Hepatocyte (in vitro differentiated cells): ENCODE measurements at regions not wholly inside any gene's neighbourhood (a gene's known extent, or its start where the extent isn't known, plus 50 kb on each side); places are given as distances from the start of the nearest gene placed in this dataset.

Experiments
- EZH2 ChIP-seq: fragments of 200-600 bp; sonication (generic); IDR thresholded peaks from 2 replicates; pipeline ENCODE4 v1.6.1; 2016; ENCODE audit warnings: antibody characterized with exemption, mild to moderate bottlenecking, borderline replicate concordance
- TF ChIP-seq, protein P1 (sequence below): fragments of 200-600 bp; sonication (generic); IDR thresholded peaks from 2 replicates; pipeline ENCODE4 v1.5.1; 2016; ENCODE audit warnings: antibody characterized with exemption, mild to moderate bottlenecking; ENCODE audit not compliant: poor library complexity

DNA sequence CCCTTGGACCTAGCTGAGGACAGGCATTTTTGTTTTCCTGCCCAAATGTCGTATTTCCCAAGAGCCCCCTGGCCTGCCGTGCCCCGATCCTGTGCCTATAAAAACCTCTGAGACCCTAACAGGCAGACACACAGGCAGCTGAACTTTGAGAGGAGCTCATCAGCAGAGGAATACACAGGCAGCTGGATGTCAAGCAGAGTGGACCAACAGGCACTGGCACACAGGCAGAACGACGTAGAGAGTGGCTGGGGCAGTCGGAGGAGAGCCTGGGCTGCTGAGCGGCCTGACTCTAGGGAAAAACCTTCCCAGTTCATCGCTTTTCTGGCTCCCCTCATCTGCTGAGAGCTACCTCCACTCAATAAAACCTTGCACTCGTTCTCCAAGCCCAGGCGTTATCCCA lies 896.1 kb downstream of the PCDH18 start:
- TF ChIP-seq, protein P1, sequence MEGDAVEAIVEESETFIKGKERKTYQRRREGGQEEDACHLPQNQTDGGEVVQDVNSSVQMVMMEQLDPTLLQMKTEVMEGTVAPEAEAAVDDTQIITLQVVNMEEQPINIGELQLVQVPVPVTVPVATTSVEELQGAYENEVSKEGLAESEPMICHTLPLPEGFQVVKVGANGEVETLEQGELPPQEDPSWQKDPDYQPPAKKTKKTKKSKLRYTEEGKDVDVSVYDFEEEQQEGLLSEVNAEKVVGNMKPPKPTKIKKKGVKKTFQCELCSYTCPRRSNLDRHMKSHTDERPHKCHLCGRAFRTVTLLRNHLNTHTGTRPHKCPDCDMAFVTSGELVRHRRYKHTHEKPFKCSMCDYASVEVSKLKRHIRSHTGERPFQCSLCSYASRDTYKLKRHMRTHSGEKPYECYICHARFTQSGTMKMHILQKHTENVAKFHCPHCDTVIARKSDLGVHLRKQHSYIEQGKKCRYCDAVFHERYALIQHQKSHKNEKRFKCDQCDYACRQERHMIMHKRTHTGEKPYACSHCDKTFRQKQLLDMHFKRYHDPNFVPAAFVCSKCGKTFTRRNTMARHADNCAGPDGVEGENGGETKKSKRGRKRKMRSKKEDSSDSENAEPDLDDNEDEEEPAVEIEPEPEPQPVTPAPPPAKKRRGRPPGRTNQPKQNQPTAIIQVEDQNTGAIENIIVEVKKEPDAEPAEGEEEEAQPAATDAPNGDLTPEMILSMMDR, result no peak
- TF ChIP-seq EZH2, result no peak
